ENCODE measurements at regions not wholly inside any gene's neighbourhood (a gene's known extent, or its start where the extent isn't known, plus 50 kb on each side); places are given as distances from the start of the nearest gene placed in this dataset.

- no peak for DNase-seq (ENCODE audit: low read depth)
Measured at GRCh38 chr10:47190301-47190700, 109.7 kb upstream of the GDF10 start.

GRCh38 chr10:47190802-47191450 lies 109.1 kb upstream of the GDF10 start:
- no peak for DNase-seq (ENCODE audit: low read depth)

- DNase-seq (ENCODE audit: low read depth): no peak
Measured at GRCh38 chr10:47192273-47192672, 107.7 kb upstream of the GDF10 start.

GRCh38 chr10:47193666-47194065 lies 106.3 kb upstream of the GDF10 start:
- no peak for DNase-seq (ENCODE audit: low read depth)

- no peak for DNase-seq (ENCODE audit: low read depth)
Measured at GRCh38 chr10:47195274-47195885, 104.6 kb upstream of the GDF10 start.

GRCh38 chr10:47196691-47197090 lies 103.3 kb upstream of the GDF10 start:
- no peak for DNase-seq (ENCODE audit: low read depth)

- DNase-seq (ENCODE audit: low read depth): no peak
Measured at GRCh38 chr10:47198221-47198620, 101.8 kb upstream of the GDF10 start.

- no peak for DNase-seq (ENCODE audit: low read depth)
Measured at GRCh38 chr10:47205192-47205591, 94.8 kb upstream of the GDF10 start.

GRCh38 chr10:47206449-47207280 lies 93.3 kb upstream of the GDF10 start:
- peak; percentile 13 for DNase-seq (ENCODE audit: low read depth)

GRCh38 chr10:47207281-47207615 lies 92.7 kb upstream of the GDF10 start:
- no peak for DNase-seq (ENCODE audit: low read depth)

GRCh38 chr10:47207894-47208469 lies 92.0 kb upstream of the GDF10 start:
- no peak for DNase-seq (ENCODE audit: low read depth)

GRCh38 chr10:47209466-47209865 lies 90.5 kb upstream of the GDF10 start:
- DNase-seq (ENCODE audit: low read depth): no peak

- DNase-seq (ENCODE audit: low read depth): no peak
Measured at GRCh38 chr10:47214520-47214919, 85.5 kb upstream of the GDF10 start.

GRCh38 chr10:47217113-47217512 lies 82.9 kb upstream of the GDF10 start:
- no peak for DNase-seq (ENCODE audit: low read depth)

GRCh38 chr10:47218803-47219202 lies 81.2 kb upstream of the GDF10 start:
- DNase-seq (ENCODE audit: low read depth): no peak

GRCh38 chr10:47222461-47222860 lies 77.5 kb upstream of the GDF10 start:
- DNase-seq (ENCODE audit: low read depth): no peak

GRCh38 chr10:47223236-47223635 lies 76.8 kb upstream of the GDF10 start:
- DNase-seq (ENCODE audit: low read depth): no peak

- no peak for DNase-seq (ENCODE audit: low read depth)
Measured at GRCh38 chr10:47224546-47225218, 75.3 kb upstream of the GDF10 start.

- no peak for DNase-seq (ENCODE audit: low read depth)
Measured at GRCh38 chr10:47225219-47225927, 74.6 kb upstream of the GDF10 start.

- DNase-seq (ENCODE audit: low read depth): no peak
Measured at GRCh38 chr10:47225928-47226645, 73.9 kb upstream of the GDF10 start.

- DNase-seq (ENCODE audit: low read depth): no peak
Measured at GRCh38 chr10:47230482-47230881, 69.5 kb upstream of the GDF10 start.
